BLaER1 treated with 17β-estradiol and CSF1 and Interleukin-3, amounts not matched to agents 10 nM and 100 nM (cell line): ENCODE measurements at regions not wholly inside any gene's neighbourhood (a gene's known extent, or its start where the extent isn't known, plus 50 kb on each side); places are given as distances from the start of the nearest gene placed in this dataset.
"Not testable (repeated sequence)": the region's sequence is repeated elsewhere in the genome, so short reads cannot be mapped to it uniquely, and the experiment has no call there.

Experiments
- H3K27ac ChIP-seq, 11 experiments: shearing (Covaris generic); formaldehyde crosslinking; 2 replicates each; pipeline ENCODE4 v1.8.1; 2022
- H3K27me3 ChIP-seq, 11 experiments: shearing (Covaris generic); formaldehyde crosslinking; 2 replicates each; pipeline ENCODE4 v1.8.1; 2022
- H3K36me3 ChIP-seq, 11 experiments: shearing (Covaris generic); formaldehyde crosslinking; 2 replicates each; pipeline ENCODE4 v1.8.1; 2022
- H3K4me1 ChIP-seq, 10 experiments: shearing (Covaris generic); formaldehyde crosslinking; 2 replicates each; pipeline ENCODE4 v1.8.1; 2022
- H3K4me2 ChIP-seq, 11 experiments: shearing (Covaris generic); formaldehyde crosslinking; 2 replicates each; pipeline ENCODE4 v1.8.1; 2022
- H3K4me3 ChIP-seq, 10 experiments: shearing (Covaris generic); formaldehyde crosslinking; 2 replicates each; pipeline ENCODE4 v1.8.1; 2022
- H3K9ac ChIP-seq, 11 experiments: shearing (Covaris generic); formaldehyde crosslinking; 2 replicates each; pipeline ENCODE4 v1.8.1; 2022
- H3K9me3 ChIP-seq, 11 experiments: shearing (Covaris generic); formaldehyde crosslinking; replicated peaks in 1 of 11; 2 replicates each; pipeline ENCODE4 v1.8.1; 2022
- H4K20me1 ChIP-seq, 11 experiments: shearing (Covaris generic); formaldehyde crosslinking; 2 replicates each; pipeline ENCODE4 v1.8.1; 2022
- Cebpa-rat ChIP-seq, 11 experiments: shearing (Covaris generic); IDR thresholded peaks; 2 replicates each; pipeline ENCODE4 v1.8.1; 2022

- Histone ChIP-seq H3K9me3 (peaks cover 0 to 11% (median 4%) of the 10 kb centered on the region in 11 experiments; a peak in 5 of 22 replicates), H3K27ac (no peak overlapping the region), H3K27me3 (no peaks in the 10 kb centered on the region), H3K36me3 (no peaks in the 10 kb centered on the region), H3K4me3 (no peak overlapping the region), H4K20me1 (no peaks in the 10 kb centered on the region), H3K9ac (no peak overlapping the region), H3K4me1 (no peaks in the 10 kb centered on the region), H3K4me2 (no peak overlapping the region)
- no peak for TF ChIP-seq Cebpa-rat (IDR thresholded peaks at IDR 0.05)
Observed at GRCh38 chr4:36609661-36610060, 328.2 kb downstream of the DTHD1 start.

- no peaks in the 10 kb centered on the region for H4K20me1 ChIP-seq
- no peak overlapping the region for H3K9ac ChIP-seq
- no peaks in the 10 kb centered on the region for H3K4me1 ChIP-seq
- H3K4me3 ChIP-seq: no peak overlapping the region
- TF ChIP-seq Cebpa-rat (IDR thresholded peaks at IDR 0.05): no peak
- H3K27me3 ChIP-seq: no peaks in the 10 kb centered on the region
- no peaks in the 10 kb centered on the region for H3K36me3 ChIP-seq
- H3K27ac ChIP-seq: no peak overlapping the region
- peaks cover 0 to 11% (median 4%) of the 10 kb centered on the region in 11 experiments; a peak in 5 of 22 replicates for H3K9me3 ChIP-seq
- H3K4me2 ChIP-seq: no peak overlapping the region
Observed at GRCh38 chr4:36610628-36611027, 329.2 kb downstream of the DTHD1 start.

GRCh38 chr4:36613142-36613541 lies 331.7 kb downstream of the DTHD1 start:
- not testable (repeated sequence) for H3K36me3 ChIP-seq, H3K4me1 ChIP-seq, H4K20me1 ChIP-seq, H3K27ac ChIP-seq, H3K4me3 ChIP-seq, H3K4me2 ChIP-seq, H3K9ac ChIP-seq, H3K27me3 ChIP-seq
- H3K9me3 ChIP-seq: peaks cover 0 to 11% (median 4%) of the 10 kb centered on the region in 11 experiments; a peak in 5 of 22 replicates

- H3K4me2 ChIP-seq: no peak overlapping the region
- no peak overlapping the region for H3K27ac ChIP-seq
- H4K20me1 ChIP-seq: no peaks in the 10 kb centered on the region
- H3K9ac ChIP-seq: no peak overlapping the region
- no peaks in the 10 kb centered on the region for H3K27me3 ChIP-seq
- peaks cover 0 to 11% (median 4%) of the 10 kb centered on the region in 11 experiments; a peak in 5 of 22 replicates for H3K9me3 ChIP-seq
- no peak for TF ChIP-seq Cebpa-rat (IDR thresholded peaks at IDR 0.05)
- H3K4me1 ChIP-seq: no peaks in the 10 kb centered on the region
- H3K36me3 ChIP-seq: no peaks in the 10 kb centered on the region
- H3K4me3 ChIP-seq: no peak overlapping the region
Observed at GRCh38 chr4:36614011-36614410, 332.6 kb downstream of the DTHD1 start.

- no peaks in the 10 kb centered on the region for H3K27me3 ChIP-seq
- no peaks in the 10 kb centered on the region for H4K20me1 ChIP-seq
- H3K36me3 ChIP-seq: no peaks in the 10 kb centered on the region
- no peaks in the 10 kb centered on the region for H3K9me3 ChIP-seq
- H3K4me1 ChIP-seq: no peaks in the 10 kb centered on the region
- no peak overlapping the region for H3K27ac ChIP-seq
- no peak overlapping the region for H3K4me3 ChIP-seq
- H3K4me2 ChIP-seq: no peak overlapping the region
- TF ChIP-seq Cebpa-rat (IDR thresholded peaks at IDR 0.05): no peak
- H3K9ac ChIP-seq: no peak overlapping the region
Observed at GRCh38 chr4:36618102-36618501, 336.7 kb downstream of the DTHD1 start.

- H3K9ac ChIP-seq: no peak overlapping the region
- no peak overlapping the region for H3K4me3 ChIP-seq
- H3K4me1 ChIP-seq: no peaks in the 10 kb centered on the region
- H4K20me1 ChIP-seq: no peaks in the 10 kb centered on the region
- peaks cover 0 to 7% (median 0%) of the 10 kb centered on the region in 11 experiments; a peak in 1 of 22 replicates for H3K9me3 ChIP-seq
- no peak for TF ChIP-seq Cebpa-rat (IDR thresholded peaks at IDR 0.05)
- no peaks in the 10 kb centered on the region for H3K27me3 ChIP-seq
- H3K4me2 ChIP-seq: no peak overlapping the region
- no peaks in the 10 kb centered on the region for H3K36me3 ChIP-seq
- no peak overlapping the region for H3K27ac ChIP-seq
Observed at GRCh38 chr4:36624030-36624429, 342.6 kb downstream of the DTHD1 start.

GRCh38 chr4:36638273-36638811 lies 356.9 kb downstream of the DTHD1 start:
- Histone ChIP-seq H3K4me2 (no peak overlapping the region), H3K9ac (no peak overlapping the region), H3K9me3 (no peaks in the 10 kb centered on the region), H3K27me3 (no peaks in the 10 kb centered on the region), H3K4me1 (no peaks in the 10 kb centered on the region), H3K4me3 (no peak overlapping the region), H3K36me3 (no peaks in the 10 kb centered on the region), H4K20me1 (no peaks in the 10 kb centered on the region), H3K27ac (no peak overlapping the region)
- no peak for TF ChIP-seq Cebpa-rat (IDR thresholded peaks at IDR 0.05)

GRCh38 chr4:36640876-36641275 lies 359.5 kb downstream of the DTHD1 start:
- Histone ChIP-seq H3K4me1 (no peaks in the 10 kb centered on the region), H3K36me3 (no peaks in the 10 kb centered on the region), H3K27ac (no peak overlapping the region), H3K4me2 (no peak overlapping the region), H3K27me3 (no peaks in the 10 kb centered on the region), H3K4me3 (no peak overlapping the region), H3K9ac (no peak overlapping the region), H4K20me1 (no peaks in the 10 kb centered on the region), H3K9me3 (no peaks in the 10 kb centered on the region)
- TF ChIP-seq Cebpa-rat (IDR thresholded peaks at IDR 0.05): no peak

GRCh38 chr4:36651253-36651652 lies 369.8 kb downstream of the DTHD1 start:
- Histone ChIP-seq H3K9me3 (no peaks in the 10 kb centered on the region; a peak in 1 of 22 replicates), H3K4me2 (no peak overlapping the region), H3K4me3 (no peak overlapping the region), H3K36me3 (no peaks in the 10 kb centered on the region), H3K9ac (no peak overlapping the region), H4K20me1 (no peaks in the 10 kb centered on the region), H3K27me3 (no peaks in the 10 kb centered on the region), H3K27ac (no peak overlapping the region), H3K4me1 (no peaks in the 10 kb centered on the region)
- no peak for TF ChIP-seq Cebpa-rat (IDR thresholded peaks at IDR 0.05)

GRCh38 chr4:36652857-36653256 lies 371.4 kb downstream of the DTHD1 start:
- no peak overlapping the region for H3K9ac ChIP-seq
- no peak overlapping the region for H3K27ac ChIP-seq
- H3K9me3 ChIP-seq: no peaks in the 10 kb centered on the region; a peak in 1 of 22 replicates
- H4K20me1 ChIP-seq: no peaks in the 10 kb centered on the region
- no peaks in the 10 kb centered on the region for H3K27me3 ChIP-seq
- no peak for TF ChIP-seq Cebpa-rat (IDR thresholded peaks at IDR 0.05)
- no peak overlapping the region for H3K4me2 ChIP-seq
- H3K36me3 ChIP-seq: no peaks in the 10 kb centered on the region
- H3K4me3 ChIP-seq: no peak overlapping the region
- no peaks in the 10 kb centered on the region for H3K4me1 ChIP-seq
